A549 (cell line): ENCODE measurements at regions not wholly inside any gene's neighbourhood (a gene's known extent, or its start where the extent isn't known, plus 50 kb on each side); places are given as distances from the start of the nearest gene placed in this dataset.

Experiments used
- ATAC-seq, 2 experiments: fragments of 200-7000 bp in 1 of 2; fragments of >200 bp in 1 of 2; cut with Nextera tagmentation in 1 of 2; cut with Tn5 transposase in 1 of 2; 3 replicates each; pipeline versions ENCODE4 v1.8.0 to v1.9.1; 2018 to 2020; ENCODE audit warnings: mild to moderate bottlenecking in 1 of 2, moderate library complexity in 1 of 2
- CTCF ChIA-PET: fragments of 300-600 bp; sonication (Branson Sonifier 250); formaldehyde crosslinking; extraction: SDS; loops from one replicate; lab custom pipeline; 2021; ENCODE audit warnings: antibody characterized with exemption, inconsistent platforms; lab: Yijun Ruan, JAX
- POLR2A ChIA-PET: fragments of 350-600 bp; formaldehyde crosslinking; extraction: SDS; loops from one replicate; lab custom pipeline; 2021; ENCODE audit warnings: antibody characterized with exemption, inconsistent platforms; lab: Yijun Ruan, JAX
- DNase-seq, 2 experiments: peaks; one replicate each; pipeline versions ENCODE4 v3.0.0 to v3.0.0-alpha.2; 2011 to 2016; ENCODE audit warnings: low read depth in 1 of 2, low spot score in 1 of 2
- FAIRE-seq: peaks from 2 replicates; lab custom pipeline; 2011; peaks lifted over from hg19 to GRCh38; lab: Jason Lieb, UNC
- H3K27ac ChIP-seq, 2 experiments: fragments of >200 bp; sonication (Bioruptor Twin); formaldehyde crosslinking; 3 replicates each; pipeline ENCODE4 v1.5.1; 2016 to 2017
- H3K4me1 ChIP-seq: fragments of >200 bp; sonication (Bioruptor Twin); formaldehyde crosslinking; 3 replicates; pipeline ENCODE4 v1.6.1; 2016
- H3K4me2 ChIP-seq: fragments of >200 bp; sonication (Bioruptor Twin); formaldehyde crosslinking; 3 replicates; pipeline ENCODE4 v1.6.1; 2016
- H3K4me3 ChIP-seq: fragments of >200 bp; sonication (Bioruptor Twin); formaldehyde crosslinking; 3 replicates; pipeline ENCODE4 v1.5.1; 2016
- H3K9me3 ChIP-seq: fragments of >200 bp; sonication (Bioruptor Twin); formaldehyde crosslinking; 3 replicates; pipeline ENCODE4 v1.6.1; 2016
- CEBPB ChIP-seq, 2 experiments: fragments of >200 bp in 1 of 2; sonication (Bioruptor Twin) in 1 of 2; formaldehyde crosslinking in 1 of 2; IDR thresholded peaks; 2 replicates each; pipeline ENCODE4 v1.6.1; 2012 to 2016
- CHD2 ChIP-seq: fragments of 150-350 bp; IDR thresholded peaks from 2 replicates; pipeline ENCODE4 v1.6.1; 2014; ENCODE audit warnings: low read length; ENCODE audit not compliant: partially characterized antibody
- CTCF ChIP-seq: fragments of >200 bp; sonication (Bioruptor Twin); formaldehyde crosslinking; IDR thresholded peaks from 3 replicates; pipeline ENCODE4 v1.5.1; 2016
- FOSL2 ChIP-seq, 2 experiments: fragments of 450-650 bp in 1 of 2; fragments of >200 bp in 1 of 2; sonication (Bioruptor Twin) in 1 of 2; formaldehyde crosslinking; IDR thresholded peaks; 2 replicates each; pipeline versions ENCODE4 v1.5.0 to v1.6.1; 2016 to 2020; ENCODE audit warnings: mild to moderate bottlenecking in 1 of 2, moderate library complexity in 1 of 2
- HDAC2 ChIP-seq: fragments of 200-600 bp; sonication (generic); IDR thresholded peaks from 2 replicates; pipeline ENCODE4 v1.6.1; 2016
- JUNB ChIP-seq: fragments of >200 bp; sonication (Bioruptor Twin); formaldehyde crosslinking; IDR thresholded peaks from 2 replicates; pipeline ENCODE4 v1.6.1; 2016
- KDM5A ChIP-seq: fragments of 200-600 bp; sonication (generic); IDR thresholded peaks from 2 replicates; pipeline ENCODE4 v1.6.1; 2016; ENCODE audit warnings: antibody characterized with exemption, mild to moderate bottlenecking
- MYC ChIP-seq: IDR thresholded peaks from 2 replicates; pipeline ENCODE4 v1.6.1; 2012; ENCODE audit warnings: mild to moderate bottlenecking, inconsistent platforms, low read length, improper control_type of control experiment, borderline replicate concordance
- NFE2L2 ChIP-seq: fragments of 150-350 bp; conservative IDR thresholded peaks from 2 replicates; pipeline ENCODE4 v1.6.1; 2014; ENCODE audit warnings: low read length
- NR3C1 ChIP-seq: fragments of >200 bp; sonication (Bioruptor Twin); formaldehyde crosslinking; IDR thresholded peaks from 3 replicates; pipeline ENCODE4 v1.6.1; 2017
- PHF8 ChIP-seq: fragments of 200-600 bp; sonication (generic); IDR thresholded peaks from 2 replicates; pipeline ENCODE4 v1.6.1; 2016; ENCODE audit warnings: low read depth, mild to moderate bottlenecking, antibody characterized with exemption, moderate library complexity, borderline replicate concordance
- POLR2AphosphoS2 ChIP-seq: conservative IDR thresholded peaks from 2 replicates; pipeline ENCODE4 v1.6.1; 2012; ENCODE audit warnings: low read length, improper control_type of control experiment, inconsistent platforms
- SMC3 ChIP-seq: fragments of >200 bp; sonication (Bioruptor Twin); formaldehyde crosslinking; IDR thresholded peaks from 3 replicates; pipeline ENCODE4 v1.6.1; 2018; ENCODE audit warnings: inconsistent platforms
- SREBF2 ChIP-seq: fragments of 450-650 bp; IDR thresholded peaks from 2 replicates; pipeline ENCODE4 v1.6.1; 2014; ENCODE audit warnings: mild to moderate bottlenecking, moderate library complexity
- TFCP2L1 ChIP-seq: fragments of 250-450 bp; sonication (Bioruptor Pico); IDR thresholded peaks from 2 replicates; pipeline ENCODE4 v1.5.0; 2021; ENCODE audit warnings: mild to moderate bottlenecking
- ZFP36 ChIP-seq: fragments of 450-650 bp; IDR thresholded peaks from 2 replicates; pipeline ENCODE4 v1.6.1; 2014; ENCODE audit warnings: borderline replicate concordance; ENCODE audit not compliant: partially characterized antibody
- WGBS: methylation state at CpG from one replicate; pipeline ENCODE4 v1.1.6; 2017; ENCODE audit errors: missing lambda C conversion rate; 5-methylcytosine and 5-hydroxymethylcytosine counted together
- TF ChIP-seq, protein P1 (sequence below): IDR thresholded peaks from 2 replicates; pipeline ENCODE4 v1.6.1; 2012; ENCODE audit warnings: low read depth, borderline replicate concordance
- TF ChIP-seq, protein P2 (sequence below): fragments of 250-450 bp; sonication (Bioruptor Pico); IDR thresholded peaks from 2 replicates; pipeline ENCODE4 v1.5.0; 2020; ENCODE audit warnings: low read depth, mild to moderate bottlenecking, moderate library complexity
- TF ChIP-seq, protein P3 (sequence below): IDR thresholded peaks from 2 replicates; pipeline ENCODE4 v1.6.1; 2012
- TF ChIP-seq, protein P4 (sequence below): IDR thresholded peaks from 2 replicates; pipeline ENCODE4 v1.6.1; 2012

DNA sequence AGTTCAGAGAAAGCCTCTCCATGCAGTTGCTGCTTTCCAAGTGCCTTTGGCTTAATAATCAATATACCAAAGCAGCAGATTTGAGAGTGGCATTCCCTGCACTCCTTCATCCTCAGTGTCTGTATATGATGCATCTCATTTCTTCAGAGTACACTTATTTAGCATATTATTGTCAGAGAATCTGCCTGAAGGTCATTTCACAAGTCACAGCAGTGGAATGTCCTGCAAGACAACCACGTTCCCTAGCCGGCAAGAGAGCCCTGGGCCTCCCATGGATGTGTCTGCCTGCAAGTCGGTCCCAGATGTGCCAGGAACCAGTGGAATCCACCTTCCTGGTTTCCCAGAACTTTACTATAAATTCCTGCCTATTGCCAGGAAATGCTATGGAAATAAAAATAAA lies 289.4 kb upstream of the IGFBP3 start:
- Histone ChIP-seq H3K4me2 (no peak overlapping the region), H3K9me3 (no peaks in the 10 kb centered on the region), H3K27ac (no peak overlapping the region), H3K4me3 (no peak overlapping the region), H3K4me1 (peaks cover 7% of the 10 kb centered on the region; the same call in 1 of the 3 replicates)
- ChIA-PET CTCF (interaction anchor here (1.5 kb wide), 1 partner anchor 288 kb away, joined by 11 read pairs; no protein-coding TSS in a partner anchor), POLR2A (no interaction called here)
- WGBS: 78% methylated on average over 3 of the region's 3 CpGs
- ATAC-seq (no peak), FAIRE-seq (no peak)
- TF ChIP-seq POLR2AphosphoS2 (no peak), ZFP36 (no peak), KDM5A (no peak)
- TF ChIP-seq, protein P1, sequence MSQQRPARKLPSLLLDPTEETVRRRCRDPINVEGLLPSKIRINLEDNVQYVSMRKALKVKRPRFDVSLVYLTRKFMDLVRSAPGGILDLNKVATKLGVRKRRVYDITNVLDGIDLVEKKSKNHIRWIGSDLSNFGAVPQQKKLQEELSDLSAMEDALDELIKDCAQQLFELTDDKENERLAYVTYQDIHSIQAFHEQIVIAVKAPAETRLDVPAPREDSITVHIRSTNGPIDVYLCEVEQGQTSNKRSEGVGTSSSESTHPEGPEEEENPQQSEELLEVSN: no peak
- TF ChIP-seq, all 56 proteins: peak for 0
- DNase-seq: no peak

- Histone ChIP-seq H3K4me3 (no peak overlapping the region), H3K4me2 (no peak overlapping the region), H3K9me3 (no peaks in the 10 kb centered on the region), H3K4me1 (peaks cover 7% of the 10 kb centered on the region; the same call in 1 of the 3 replicates), H3K27ac (no peak overlapping the region)
- WGBS: 89% methylated on average over 9 of the region's 9 CpGs
- DNase-seq (no peak), ATAC-seq (no peak), FAIRE-seq (no peak)
- CTCF ChIA-PET: interaction anchor here (1.1 kb wide), 2 partner anchors 19 to 287 kb away, joined by 3 to 4 read pairs; no protein-coding TSS in a partner anchor
- no peak for TF ChIP-seq CHD2
- TF ChIP-seq, protein P2, sequence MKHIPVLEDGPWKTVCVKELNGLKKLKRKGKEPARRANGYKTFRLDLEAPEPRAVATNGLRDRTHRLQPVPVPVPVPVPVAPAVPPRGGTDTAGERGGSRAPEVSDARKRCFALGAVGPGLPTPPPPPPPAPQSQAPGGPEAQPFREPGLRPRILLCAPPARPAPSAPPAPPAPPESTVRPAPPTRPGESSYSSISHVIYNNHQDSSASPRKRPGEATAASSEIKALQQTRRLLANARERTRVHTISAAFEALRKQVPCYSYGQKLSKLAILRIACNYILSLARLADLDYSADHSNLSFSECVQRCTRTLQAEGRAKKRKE: no peak
- no peak for TF ChIP-seq CEBPB (IDR thresholded peaks at IDR 0.05)
- no peak for TF ChIP-seq MYC
- TF ChIP-seq POLR2AphosphoS2: no peak
- TF ChIP-seq TFCP2L1 (CRISPR knock-in tag): no peak
- TF ChIP-seq CTCF: no peak
- no peak for TF ChIP-seq ZFP36
- TF ChIP-seq SREBF2: no peak
- TF ChIP-seq, protein P3, sequence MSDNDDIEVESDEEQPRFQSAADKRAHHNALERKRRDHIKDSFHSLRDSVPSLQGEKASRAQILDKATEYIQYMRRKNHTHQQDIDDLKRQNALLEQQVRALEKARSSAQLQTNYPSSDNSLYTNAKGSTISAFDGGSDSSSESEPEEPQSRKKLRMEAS: no peak
- TF ChIP-seq NR3C1: no peak
- TF ChIP-seq NFE2L2: no peak
- TF ChIP-seq PHF8: no peak
- TF ChIP-seq JUNB: no peak
- TF ChIP-seq, protein P4, sequence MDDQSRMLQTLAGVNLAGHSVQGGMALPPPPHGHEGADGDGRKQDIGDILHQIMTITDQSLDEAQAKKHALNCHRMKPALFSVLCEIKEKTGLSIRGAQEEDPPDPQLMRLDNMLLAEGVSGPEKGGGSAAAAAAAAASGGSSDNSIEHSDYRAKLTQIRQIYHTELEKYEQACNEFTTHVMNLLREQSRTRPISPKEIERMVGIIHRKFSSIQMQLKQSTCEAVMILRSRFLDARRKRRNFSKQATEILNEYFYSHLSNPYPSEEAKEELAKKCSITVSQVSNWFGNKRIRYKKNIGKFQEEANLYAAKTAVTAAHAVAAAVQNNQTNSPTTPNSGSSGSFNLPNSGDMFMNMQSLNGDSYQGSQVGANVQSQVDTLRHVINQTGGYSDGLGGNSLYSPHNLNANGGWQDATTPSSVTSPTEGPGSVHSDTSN: no peak
- no peak for TF ChIP-seq SMC3
- no peak for TF ChIP-seq FOSL2 (IDR thresholded peaks at IDR 0.05)
- no peak for TF ChIP-seq FOSL2 (CRISPR knock-in tag; IDR thresholded peaks at IDR 0.05)
- TF ChIP-seq HDAC2: no peak
- POLR2A ChIA-PET: no interaction called here
Observed at GRCh38 chr7:46209611-46210388, 288.7 kb upstream of the IGFBP3 start.
